Endothelial cell of umbilical vein (primary cell): ENCODE measurements at regions not wholly inside any gene's neighbourhood (a gene's known extent, or its start where the extent isn't known, plus 50 kb on each side); places are given as distances from the start of the nearest gene placed in this dataset.

Source experiments
- CTCF ChIP-seq, 2 donors: IDR thresholded peaks; 1 replicate in 1 of 2; 2 replicates in 1 of 2; pipeline ENCODE4 v1.5.1; 2011; ENCODE audit warnings: low read length in 2 of 2, mild to moderate bottlenecking in 2 of 2, moderate library complexity in 2 of 2, control low read depth in 1 of 2, inconsistent platforms in 1 of 2, low read depth in 1 of 2; ENCODE audit not compliant: insufficient read depth in 1 of 2; ENCODE audit errors: extremely low read depth in 1 of 2
- EZH2 ChIP-seq: IDR thresholded peaks from 2 replicates; pipeline ENCODE4 v1.6.1; 2012; ENCODE audit warnings: borderline replicate concordance, low read depth, mild to moderate bottlenecking, moderate library complexity, low read length, inconsistent platforms; ENCODE audit not compliant: severe bottlenecking
- GATA2 ChIP-seq: IDR thresholded peaks from 2 replicates; pipeline ENCODE4 v1.7.0; 2011; ENCODE audit warnings: low read depth, mild to moderate bottlenecking, moderate library complexity, mixed read lengths, low read length; ENCODE audit not compliant: insufficient read length, insufficient read depth
- JUN ChIP-seq: IDR thresholded peaks from 2 replicates; pipeline ENCODE4 v1.6.1; 2011; ENCODE audit warnings: borderline replicate concordance, low read depth; ENCODE audit not compliant: insufficient read length, insufficient read depth
- MAX ChIP-seq: IDR thresholded peaks from 2 replicates; pipeline ENCODE4 v1.6.1; 2011; ENCODE audit not compliant: insufficient read depth, insufficient read length
- MYC ChIP-seq: IDR thresholded peaks from one replicate; pipeline ENCODE4 v1.6.1; 2011; ENCODE audit warnings: mild to moderate bottlenecking, low read depth, low read length
- POLR2A ChIP-seq: IDR thresholded peaks from 2 replicates; pipeline ENCODE4 v1.6.1; 2012; ENCODE audit warnings: low read depth, mild to moderate bottlenecking, control low read depth, low read length
- POLR2AphosphoS5 ChIP-seq: IDR thresholded peaks from 2 replicates; pipeline ENCODE4 v1.6.1; 2012; ENCODE audit warnings: low read depth, mild to moderate bottlenecking, control low read depth, low read length, moderate library complexity; ENCODE audit not compliant: insufficient read depth

DNA sequence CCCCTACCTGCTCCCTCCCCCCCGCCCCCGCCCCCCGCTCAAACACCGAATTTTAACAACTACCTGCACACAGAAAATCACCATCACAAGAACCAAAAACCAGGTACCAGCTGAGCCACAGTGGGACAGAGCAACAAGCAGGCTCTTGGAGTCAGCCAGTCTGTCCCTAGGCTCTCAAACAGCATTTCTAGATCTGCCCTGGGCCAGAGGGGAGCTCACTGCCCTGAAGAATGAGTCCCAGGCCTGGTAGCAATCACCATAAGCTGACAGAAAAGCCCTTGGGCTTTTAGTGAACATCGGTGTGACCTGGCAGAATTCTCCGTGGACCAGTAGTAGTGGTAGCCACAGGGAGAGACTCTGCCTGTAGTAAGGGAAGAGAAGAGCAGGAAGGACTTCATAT lies 58.3 kb downstream of the C11orf87 start:
- TF ChIP-seq POLR2AphosphoS5, result no peak
- TF ChIP-seq CTCF (IDR thresholded peaks at IDR 0.05; ENCODE audit: extremely low read depth in 1 of 2, insufficient read depth in 1 of 2, low read depth in 1 of 2, low read length in 2 of 2), result no peak
- TF ChIP-seq EZH2, result no peak
- TF ChIP-seq POLR2A, result no peak
- TF ChIP-seq MYC, result no peak
- TF ChIP-seq JUN, result no peak
- no peak for TF ChIP-seq GATA2
- TF ChIP-seq MAX, result no peak
